GM21786 (cell line): ENCODE measurements at regions not wholly inside any gene's neighbourhood (a gene's known extent, or its start where the extent isn't known, plus 50 kb on each side); places are given as distances from the start of the nearest gene placed in this dataset.

Source experiments
- ATAC-seq: cut with Tn5 transposase; IDR thresholded peaks from one replicate; pipeline ENCODE4 v1.9.1; 2021; ENCODE audit not compliant: unreplicated experiment

- no peak for ATAC-seq
Measured at GRCh38 chrX:79704325-79704724, 310.2 kb upstream of the TBX22 start.

DNA sequence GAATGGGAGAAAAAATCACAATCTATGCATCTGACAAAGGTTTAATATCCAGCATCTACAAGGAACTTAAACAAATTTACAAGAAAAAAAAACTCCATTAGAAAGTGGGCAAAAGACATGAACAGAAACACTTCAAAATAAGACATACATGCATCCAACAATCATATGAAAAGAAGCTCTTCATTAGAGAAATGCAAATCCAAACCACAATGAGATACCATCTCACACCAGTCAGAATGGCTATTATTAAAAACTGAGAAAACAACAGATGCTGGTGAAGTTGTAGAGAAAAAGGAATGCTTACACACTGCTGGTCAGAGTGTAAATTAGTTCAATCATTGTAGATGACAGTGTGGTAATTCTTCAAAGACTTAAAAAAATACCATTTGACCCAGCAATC, 306.0 kb upstream of the TBX22 start:
- ATAC-seq = no peak

DNA sequence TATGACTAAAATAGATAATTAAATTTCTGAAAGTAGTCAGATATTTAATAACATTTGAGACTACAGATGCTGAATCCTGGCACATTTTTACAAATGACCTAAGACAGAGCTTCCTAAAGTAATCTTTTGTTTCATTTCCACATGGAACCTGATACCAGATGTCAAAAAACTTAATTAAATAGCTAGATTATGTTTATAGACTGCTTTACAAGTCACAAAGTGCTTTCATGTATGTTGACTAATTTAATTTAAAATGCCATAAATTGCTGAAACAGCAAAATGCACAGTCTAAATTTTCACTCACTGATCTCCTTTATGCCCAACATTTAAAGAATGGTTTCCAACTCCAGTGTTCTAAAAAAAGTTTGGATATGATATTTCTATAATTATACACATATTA, 299.1 kb upstream of the TBX22 start:
- ATAC-seq = no peak

GRCh38 chrX:79719568-79720231, 294.9 kb upstream of the TBX22 start:
- ATAC-seq = peak; percentile 45

GRCh38 chrX:79721234-79721633, 293.3 kb upstream of the TBX22 start:
- ATAC-seq = no peak

- no peak for ATAC-seq
Measured at GRCh38 chrX:79728421-79728820, 286.1 kb upstream of the TBX22 start.
